ENCODE measurements at regions not wholly inside any gene's neighbourhood (a gene's known extent, or its start where the extent isn't known, plus 50 kb on each side); places are given as distances from the start of the nearest gene placed in this dataset.

DNA sequence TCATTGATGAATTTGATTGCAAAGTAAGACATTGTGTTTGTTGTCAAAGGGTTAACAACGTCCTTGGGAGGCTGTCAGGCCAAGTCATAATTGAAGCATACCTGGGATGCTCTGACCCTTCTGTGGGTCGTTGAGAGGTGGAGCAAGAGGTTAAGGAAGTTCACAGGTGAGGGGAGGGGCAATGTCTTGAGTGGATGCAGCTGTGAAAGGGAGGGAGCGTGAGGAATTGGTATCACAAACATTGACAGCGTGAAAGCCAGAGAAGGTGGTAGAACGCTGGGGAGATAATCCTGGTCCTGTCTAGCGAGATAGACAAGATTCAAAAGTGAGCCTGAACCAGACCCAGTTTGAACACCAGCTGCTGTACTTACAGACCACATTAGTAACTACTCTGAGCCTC lies 79.4 kb downstream of the HES1 start:
- Histone ChIP-seq H3K4me1 (peaks cover 22% of the 10 kb centered on the region), H3K36me3 (ENCODE audit: control insufficient read depth, insufficient read depth, low read length) (no peaks in the 10 kb centered on the region), H3K4me3 (ENCODE audit: low read depth, low read length) (no peak overlapping the region), H3K27me3 (replicated peaks; ENCODE audit: control insufficient read depth, insufficient read depth, low read length) (no peaks in the 10 kb centered on the region), H3K9me3 (no peaks in the 10 kb centered on the region)
- ChIA-PET POLR2A (no interaction called here), CTCF (no interaction called here)
- no TSS peak for BruUV-seq (replicated peaks)
- TF ChIP-seq CTCF (IDR thresholded peaks at IDR 0.05; ENCODE audit: insufficient read depth in 1 of 2, low read depth in 1 of 2, low read length in 1 of 2, severe bottlenecking in 1 of 2, unreplicated experiment in 1 of 2) = no peak
- Mint-ChIP-seq H3K27ac (ENCODE audit: unreplicated experiment) (no peak overlapping the region), H3K4me1 (ENCODE audit: low read depth, unreplicated experiment) (peaks cover 48% of the 10 kb centered on the region), H3K36me3 (ENCODE audit: insufficient read depth, unreplicated experiment) (no peaks in the 10 kb centered on the region), H3K27me3 (ENCODE audit: insufficient read depth, unreplicated experiment) (no peaks in the 10 kb centered on the region), H3K9me3 (ENCODE audit: unreplicated experiment) (no peaks in the 10 kb centered on the region), H3K4me3 (ENCODE audit: unreplicated experiment) (no peak overlapping the region)
- intact Hi-C loops (cut with micrococcal nuclease; ENCODE audit: unreplicated experiment) = no loop called here
- DNase-seq = peak; percentile 32 to 65

DNA sequence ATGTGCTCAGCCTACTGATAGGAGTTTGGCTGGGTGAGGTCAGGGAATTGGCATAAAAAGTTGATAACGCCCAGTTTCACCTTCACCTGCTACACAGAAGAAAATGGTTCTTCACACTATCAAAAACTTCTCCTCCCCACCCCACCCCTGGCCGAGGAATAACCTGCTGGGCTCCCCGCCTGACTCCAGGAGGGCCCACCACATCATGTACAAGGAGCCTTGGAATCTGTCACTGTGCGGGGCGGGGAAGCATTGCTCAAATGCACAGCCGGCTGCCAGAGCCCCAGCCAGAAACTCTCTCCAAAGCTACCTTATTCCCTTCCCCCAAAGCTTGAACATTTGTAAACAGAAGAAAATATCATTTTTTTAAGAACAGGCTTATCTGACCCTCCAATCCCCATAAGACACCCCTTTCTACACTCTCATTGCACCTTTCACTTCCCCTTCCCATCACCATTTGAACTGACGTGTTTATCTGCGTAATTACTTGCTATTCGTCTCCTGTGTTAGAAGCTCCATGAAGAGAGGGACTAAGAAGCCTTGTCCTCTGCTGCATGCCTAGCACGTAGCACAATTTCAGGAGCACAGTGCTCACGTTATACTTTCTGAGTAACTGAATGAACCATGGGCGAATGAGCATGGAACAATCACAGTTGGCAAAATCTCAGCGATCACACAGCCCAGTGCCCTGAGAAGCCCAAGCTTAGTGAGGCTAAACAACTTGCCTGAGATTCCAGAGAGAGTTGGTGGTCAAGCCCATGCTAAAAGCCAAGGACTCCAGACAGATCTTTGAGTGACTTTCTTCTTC lies 82.9 kb downstream of the HES1 start:
- no TSS peak for BruUV-seq (replicated peaks)
- Histone ChIP-seq H3K4me1 (peaks cover 10% of the 10 kb centered on the region; the same call in 1 of the 2 replicates), H3K36me3 (ENCODE audit: control insufficient read depth, insufficient read depth, low read length) (no peaks in the 10 kb centered on the region), H3K9me3 (no peaks in the 10 kb centered on the region), H3K4me3 (ENCODE audit: low read depth, low read length) (no peak overlapping the region), H3K27me3 (replicated peaks; ENCODE audit: control insufficient read depth, insufficient read depth, low read length) (no peaks in the 10 kb centered on the region)
- DNase-seq = no peak
- no peak for TF ChIP-seq CTCF (IDR thresholded peaks at IDR 0.05; ENCODE audit: insufficient read depth in 1 of 2, low read depth in 1 of 2, low read length in 1 of 2, severe bottlenecking in 1 of 2, unreplicated experiment in 1 of 2)
- Mint-ChIP-seq H3K9me3 (ENCODE audit: unreplicated experiment) (no peaks in the 10 kb centered on the region), H3K4me1 (ENCODE audit: low read depth, unreplicated experiment) (peaks cover 35% of the 10 kb centered on the region), H3K36me3 (ENCODE audit: insufficient read depth, unreplicated experiment) (no peaks in the 10 kb centered on the region), H3K27ac (ENCODE audit: unreplicated experiment) (no peak overlapping the region), H3K4me3 (ENCODE audit: unreplicated experiment) (no peak overlapping the region), H3K27me3 (ENCODE audit: insufficient read depth, unreplicated experiment) (no peaks in the 10 kb centered on the region)
- CTCF ChIA-PET = interaction anchor here (0.7 kb wide), 1 partner anchor 52 kb away, joined by 3 read pairs; no protein-coding TSS in a partner anchor
- POLR2A ChIA-PET = no interaction called here
- intact Hi-C loops (cut with micrococcal nuclease; ENCODE audit: unreplicated experiment) = no loop called here

- Mint-ChIP-seq H3K27me3 (ENCODE audit: insufficient read depth, unreplicated experiment) (no peaks in the 10 kb centered on the region), H3K9me3 (ENCODE audit: unreplicated experiment) (no peaks in the 10 kb centered on the region), H3K27ac (ENCODE audit: unreplicated experiment) (peak overlapping the region; percentile 10), H3K4me1 (ENCODE audit: low read depth, unreplicated experiment) (peaks cover 32% of the 10 kb centered on the region), H3K4me3 (ENCODE audit: unreplicated experiment) (no peak overlapping the region), H3K36me3 (ENCODE audit: insufficient read depth, unreplicated experiment) (no peaks in the 10 kb centered on the region)
- no peaks in the 10 kb centered on the region for H3K9me3 ChIP-seq
- no TSS peak for BruUV-seq (replicated peaks)
- DNase-seq = no peak
- no peak overlapping the region for H3K4me3 ChIP-seq (ENCODE audit: low read depth, low read length)
- H3K36me3 ChIP-seq (ENCODE audit: control insufficient read depth, insufficient read depth, low read length) = no peaks in the 10 kb centered on the region
- peaks cover 9% of the 10 kb centered on the region; the same call in 1 of the 2 replicates for H3K4me1 ChIP-seq
- intact Hi-C loops (cut with micrococcal nuclease; ENCODE audit: unreplicated experiment) = no loop called here
- ChIA-PET POLR2A (no interaction called here), CTCF (no interaction called here)
- TF ChIP-seq CTCF (IDR thresholded peaks at IDR 0.05; ENCODE audit: insufficient read depth in 1 of 2, low read depth in 1 of 2, low read length in 1 of 2, severe bottlenecking in 1 of 2, unreplicated experiment in 1 of 2) = no peak
- H3K27me3 ChIP-seq (replicated peaks; ENCODE audit: control insufficient read depth, insufficient read depth, low read length) = no peaks in the 10 kb centered on the region
Measured at GRCh38 chr3:194219826-194220410, 84.0 kb downstream of the HES1 start.

All from Caco-2 (cell line).